HG03025 (cell line): ENCODE measurements at regions not wholly inside any gene's neighbourhood (a gene's known extent, or its start where the extent isn't known, plus 50 kb on each side); places are given as distances from the start of the nearest gene placed in this dataset.

Experiments
- ATAC-seq: cut with Tn5 transposase; IDR thresholded peaks from one replicate; pipeline ENCODE4 v1.9.1; 2021; ENCODE audit warnings: mild to moderate bottlenecking, moderate library complexity; ENCODE audit not compliant: unreplicated experiment, low FRiP score

GRCh38 chr21:22250355-22250754 is 1252.1 kb downstream of the NCAM2 start:
- no peak for ATAC-seq

DNA sequence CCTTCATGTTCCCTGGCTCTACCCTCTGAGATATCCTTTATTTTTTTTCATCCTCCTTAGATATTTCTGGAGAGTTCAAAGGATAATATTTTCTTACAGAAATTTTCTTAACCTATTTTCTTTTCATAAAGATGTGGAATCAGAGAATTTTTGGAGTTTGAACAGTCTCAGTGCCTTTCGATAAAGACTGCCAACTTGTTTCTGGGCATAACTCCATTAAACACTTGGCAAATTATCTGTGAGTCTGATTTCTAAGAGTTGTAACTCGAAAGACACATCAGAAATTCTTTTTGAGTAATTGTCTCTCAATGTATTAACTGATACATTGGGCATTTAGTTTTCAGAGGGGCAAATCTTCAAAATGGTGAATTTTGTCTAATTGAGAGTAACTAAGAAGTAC is 1255.6 kb downstream of the NCAM2 start:
- no peak for ATAC-seq

- ATAC-seq = no peak
These were observed 1260.6 kb downstream of the NCAM2 start for GRCh38 chr21:22258821-22259220.

GRCh38 chr21:22260274-22260673 is 1262.1 kb downstream of the NCAM2 start:
- ATAC-seq = no peak

GRCh38 chr21:22263890-22264289 is 1265.7 kb downstream of the NCAM2 start:
- ATAC-seq = no peak

DNA sequence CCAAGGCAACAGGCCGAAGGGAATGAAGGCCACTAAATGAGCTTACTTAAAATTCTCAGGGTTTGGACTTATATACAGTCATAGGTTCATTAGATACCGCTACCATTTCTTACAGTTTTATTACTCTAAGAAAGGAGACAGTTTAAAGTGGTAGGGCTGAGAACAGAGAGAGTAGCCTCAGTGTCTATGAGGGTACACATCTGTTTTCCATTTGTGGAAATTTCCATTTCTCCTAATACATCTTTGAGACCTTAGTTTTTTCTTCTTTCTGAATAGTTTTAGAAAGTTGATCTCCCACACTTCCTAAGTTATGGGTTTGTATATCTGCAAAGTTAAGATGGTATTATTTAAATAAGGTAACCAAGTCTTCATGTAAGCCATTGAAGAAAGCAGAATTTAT is 1279.1 kb downstream of the NCAM2 start:
- ATAC-seq = no peak

DNA sequence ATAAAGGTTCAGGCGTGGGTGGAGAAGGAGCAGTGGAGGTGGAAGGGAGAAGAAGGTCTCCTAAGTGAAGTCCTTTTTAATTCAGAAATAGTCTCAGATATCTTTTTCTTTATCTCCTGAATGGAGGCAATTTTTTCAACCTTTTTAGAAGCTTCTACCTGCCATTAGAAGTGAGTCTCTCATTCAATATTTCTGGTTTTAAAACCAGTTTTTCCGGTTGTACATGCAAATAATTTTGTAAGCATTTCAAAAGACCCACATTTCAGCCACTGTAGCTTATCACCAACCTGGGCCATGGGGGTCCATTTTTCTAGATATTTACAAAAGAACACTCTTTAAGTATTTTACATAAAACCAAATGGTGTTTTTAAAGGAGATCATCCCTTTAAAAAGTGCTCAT is 1280.2 kb downstream of the NCAM2 start:
- no peak for ATAC-seq

GRCh38 chr21:22280851-22281250 is 1282.6 kb downstream of the NCAM2 start:
- no peak for ATAC-seq

DNA sequence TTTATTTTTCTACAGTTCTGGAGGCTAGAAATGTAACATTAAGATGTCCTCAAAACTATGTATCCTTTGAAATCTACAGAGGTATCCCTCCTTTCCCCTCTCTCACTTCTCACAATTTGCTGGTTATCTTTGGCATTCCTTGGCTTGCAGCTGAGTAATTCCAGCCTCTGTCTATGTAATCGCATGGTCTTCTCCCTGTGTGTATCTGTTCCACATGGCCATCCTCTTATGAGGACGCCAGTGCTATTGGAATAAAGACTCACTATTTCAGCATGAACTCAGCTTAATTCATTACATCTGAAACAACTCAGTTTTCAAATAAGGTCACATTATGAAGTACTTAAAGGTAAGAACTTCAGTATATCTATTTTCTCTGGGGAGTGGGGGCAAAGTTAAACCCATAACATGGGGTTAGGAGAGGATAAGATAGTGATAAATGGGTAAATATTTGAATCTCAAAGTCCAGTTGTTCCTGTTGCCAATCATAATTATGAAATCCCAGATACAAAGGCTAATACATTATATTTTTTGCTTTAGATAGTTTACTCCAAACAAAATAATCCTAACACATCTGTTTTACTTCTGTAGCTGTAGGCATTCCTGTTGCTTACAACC is 1290.8 kb downstream of the NCAM2 start:
- ATAC-seq = no peak

- no peak for ATAC-seq
These were observed 1293.9 kb downstream of the NCAM2 start for GRCh38 chr21:22292144-22292543.

DNA sequence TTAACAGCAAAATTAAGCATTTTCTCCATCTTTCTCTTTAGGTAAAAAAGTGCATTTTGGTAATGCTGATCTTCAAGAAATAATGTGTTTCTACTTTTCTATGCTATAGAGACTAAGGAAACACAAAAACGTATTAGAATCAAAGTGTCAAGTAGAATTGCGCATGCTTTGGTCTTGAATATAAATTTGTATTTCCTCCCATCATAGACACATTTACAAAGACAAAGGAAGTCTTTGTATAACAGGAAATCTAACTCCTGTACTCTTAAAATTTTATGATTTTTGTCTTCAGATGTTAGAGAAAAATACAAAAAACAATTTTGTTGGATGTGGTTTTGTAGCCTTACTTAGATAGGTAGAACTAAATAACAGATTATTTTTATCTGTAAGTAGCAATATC is 1299.4 kb downstream of the NCAM2 start:
- no peak for ATAC-seq

GRCh38 chr21:22311741-22312462 is 1313.7 kb downstream of the NCAM2 start:
- ATAC-seq = no peak

- ATAC-seq = no peak
These were observed 1316.8 kb downstream of the NCAM2 start for GRCh38 chr21:22314963-22315362.

- ATAC-seq = no peak
These were observed 1321.2 kb downstream of the NCAM2 start for GRCh38 chr21:22319435-22319834.

GRCh38 chr21:22342889-22343288 is 1344.7 kb downstream of the NCAM2 start:
- ATAC-seq = no peak

GRCh38 chr21:22343303-22343702 is 1345.1 kb downstream of the NCAM2 start:
- no peak for ATAC-seq

GRCh38 chr21:22343721-22344120 is 1345.5 kb downstream of the NCAM2 start:
- ATAC-seq = no peak

- no peak for ATAC-seq
These were observed 1347.4 kb downstream of the NCAM2 start for GRCh38 chr21:22345624-22346023.

- no peak for ATAC-seq
These were observed 1348.4 kb downstream of the NCAM2 start for GRCh38 chr21:22346576-22346975.

DNA sequence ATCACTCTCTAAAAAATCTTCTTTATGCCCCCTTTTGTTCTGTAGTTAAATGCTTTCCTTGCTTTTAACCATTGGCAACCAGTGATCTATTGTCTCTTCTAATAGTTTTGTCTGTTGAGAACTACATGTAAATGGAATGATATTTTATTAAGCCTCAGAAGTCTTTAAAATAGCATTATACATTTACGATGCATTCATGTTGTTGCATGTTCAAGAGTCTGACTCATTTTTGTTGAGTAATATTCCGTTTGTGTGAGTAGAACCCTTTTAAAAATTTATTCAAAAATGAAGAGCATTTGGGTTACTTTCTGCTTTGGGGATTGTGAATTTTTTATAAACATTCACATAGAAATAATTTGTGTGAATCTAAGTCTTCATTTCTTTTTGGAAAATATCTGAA is 1352.9 kb downstream of the NCAM2 start:
- no peak for ATAC-seq

GRCh38 chr21:22352088-22352487 is 1353.9 kb downstream of the NCAM2 start:
- no peak for ATAC-seq

DNA sequence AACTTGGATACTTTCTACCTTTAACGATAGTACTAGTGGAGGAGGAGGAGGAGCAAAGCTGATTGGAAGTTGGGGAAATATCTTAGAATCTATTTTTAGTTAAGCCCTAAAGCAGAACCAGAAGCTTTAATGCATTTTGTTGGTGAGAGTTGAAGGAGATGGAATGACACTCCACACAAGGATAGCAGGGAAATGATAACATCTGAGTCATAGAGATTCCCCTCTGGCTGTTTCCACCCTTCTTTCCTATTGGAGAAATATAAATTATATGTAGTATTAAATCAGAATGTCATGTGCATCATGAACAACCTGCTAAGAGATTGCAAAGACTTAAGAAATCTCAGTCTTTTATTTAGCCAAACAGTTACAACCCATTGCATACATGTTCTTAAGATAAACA is 1357.7 kb downstream of the NCAM2 start:
- no peak for ATAC-seq
